ENCODE measurements at regions not wholly inside any gene's neighbourhood (a gene's known extent, or its start where the extent isn't known, plus 50 kb on each side); places are given as distances from the start of the nearest gene placed in this dataset.

DNA sequence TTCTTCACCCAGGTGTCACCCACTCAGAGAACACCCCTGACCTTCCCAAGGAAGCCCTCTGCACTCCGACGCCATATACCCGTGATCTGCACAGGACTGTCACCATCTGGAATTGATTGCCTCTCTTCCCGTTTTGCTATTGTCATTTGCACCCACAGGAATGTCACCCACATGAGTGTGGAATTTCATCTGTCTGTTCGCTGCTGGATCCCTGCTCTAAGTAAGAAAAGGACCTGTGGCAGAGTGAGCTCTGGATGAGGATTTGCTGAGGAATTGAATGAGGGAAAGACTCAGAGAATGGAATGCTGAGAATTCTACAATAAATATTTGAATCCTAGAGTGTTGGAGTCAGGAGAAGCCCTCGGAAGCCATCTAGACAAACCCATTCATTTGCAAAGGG, 233.6 kb upstream of the SULF2 start:
- DNase-seq (ENCODE audit: low read depth, low spot score): peak; percentile 14

DNA sequence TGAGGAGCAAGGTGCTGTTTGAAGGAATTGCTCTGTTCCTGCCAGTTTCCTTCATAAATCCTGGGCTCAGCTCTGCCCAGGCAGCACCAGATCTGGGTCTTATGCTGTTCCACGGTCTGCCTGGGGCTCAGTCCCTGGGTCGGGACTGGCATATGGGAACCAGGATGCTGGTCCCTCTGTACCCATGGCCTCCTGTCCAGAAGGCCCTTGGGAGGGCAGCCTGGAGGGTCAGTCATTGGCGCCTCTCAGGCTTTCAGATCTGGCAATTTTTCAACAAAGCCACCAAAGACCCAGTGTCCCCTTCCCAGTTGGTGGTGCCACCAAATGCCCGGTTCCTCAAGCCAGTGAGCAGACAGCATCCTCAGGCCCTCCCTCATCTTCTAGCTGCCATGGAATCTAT, 232.7 kb upstream of the SULF2 start:
- no peak for DNase-seq (ENCODE audit: low read depth, low spot score)

DNA sequence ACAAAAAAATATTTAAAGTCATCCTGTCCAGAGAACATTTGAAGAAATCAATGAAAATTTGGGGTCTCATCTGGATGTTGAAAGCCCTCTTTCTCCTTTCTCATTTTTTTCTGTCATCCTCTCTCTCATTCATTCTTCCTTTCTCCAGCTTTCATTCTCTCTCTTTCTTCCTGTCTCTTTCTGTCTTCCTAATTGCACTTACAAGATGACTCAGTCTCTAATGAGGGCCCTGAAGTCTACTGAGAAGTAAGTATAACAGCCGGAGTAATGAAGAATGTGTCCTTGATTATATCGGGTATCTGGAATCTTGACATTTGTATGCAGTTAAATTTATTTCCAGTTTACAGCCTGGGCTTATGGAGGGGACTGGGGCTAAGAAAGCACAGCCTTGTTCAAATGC, 232.2 kb upstream of the SULF2 start:
- DNase-seq (ENCODE audit: low read depth, low spot score): no peak

DNA sequence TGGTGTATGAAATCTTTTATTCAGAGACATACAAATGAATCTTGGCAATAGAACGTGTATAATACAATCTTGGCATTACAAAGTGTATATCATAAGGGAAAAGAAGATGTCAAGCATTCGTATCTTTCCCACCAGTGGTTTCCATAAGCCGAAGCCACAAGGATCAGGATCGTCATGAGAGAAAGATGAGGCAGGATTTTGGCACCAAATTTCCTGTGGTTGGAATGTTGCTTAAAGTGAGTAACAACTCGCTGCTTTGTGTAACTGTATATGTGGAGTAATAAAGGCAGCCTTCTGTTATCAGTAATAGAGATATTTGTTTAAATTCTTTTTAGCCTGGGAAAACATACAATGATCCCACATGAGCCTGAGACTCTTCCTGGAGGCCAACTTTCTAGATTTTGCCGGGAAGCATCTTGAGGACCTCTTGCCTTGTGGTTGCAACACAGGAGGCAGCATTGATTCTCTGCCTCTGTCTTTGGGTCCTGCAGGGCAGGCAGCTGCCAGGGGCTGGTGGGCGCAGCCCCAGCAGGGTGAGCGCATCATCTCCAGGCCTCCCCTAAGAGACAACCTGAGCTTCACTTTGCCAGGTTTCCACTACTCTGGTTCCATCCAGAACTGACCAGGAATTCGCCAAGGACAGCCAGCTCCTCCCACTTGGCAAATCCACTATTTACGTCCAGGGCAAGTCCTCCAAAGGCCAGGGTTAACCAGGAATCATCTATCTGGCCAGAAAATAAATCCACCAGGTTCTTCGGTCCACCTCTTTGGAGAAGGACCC, 230.9 kb upstream of the SULF2 start:
- no peak for DNase-seq (ENCODE audit: low read depth, low spot score)

DNA sequence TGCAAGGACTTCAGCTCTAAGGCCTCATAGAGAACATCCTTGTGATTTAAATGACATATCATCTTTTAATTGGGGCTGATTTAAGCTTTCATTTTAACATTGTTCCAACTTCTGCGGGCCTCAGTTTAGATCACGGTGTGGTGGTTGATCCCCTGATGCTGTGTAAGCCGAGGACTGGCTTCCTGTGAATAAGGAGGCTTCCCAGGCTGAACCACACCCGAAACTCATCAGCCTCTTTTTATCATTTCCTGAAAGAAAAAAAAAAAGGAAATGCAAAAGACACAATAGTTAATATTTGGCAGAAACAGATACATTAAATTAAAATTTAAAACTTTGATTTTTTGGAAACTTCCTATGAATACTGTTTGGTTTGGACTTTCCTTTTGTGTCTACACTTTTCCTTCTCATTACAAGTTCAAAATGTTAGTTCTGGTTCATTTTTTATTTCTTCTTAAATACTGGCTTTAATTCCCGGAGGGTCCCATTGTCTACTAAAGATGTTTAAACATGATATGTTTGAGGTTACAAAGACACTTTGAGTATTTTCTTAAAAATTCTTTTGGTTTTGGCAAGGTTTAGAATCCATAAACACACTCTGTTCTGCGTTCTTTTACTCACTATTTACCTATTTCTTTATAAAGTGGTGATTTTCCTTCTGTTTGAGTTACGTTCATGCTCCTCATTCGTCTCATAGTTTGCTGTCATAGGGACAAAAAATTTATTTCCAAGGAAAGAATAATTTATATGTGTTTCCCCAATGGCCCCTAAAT, 230.0 kb upstream of the SULF2 start:
- no peak for DNase-seq (ENCODE audit: low read depth, low spot score)

DNA sequence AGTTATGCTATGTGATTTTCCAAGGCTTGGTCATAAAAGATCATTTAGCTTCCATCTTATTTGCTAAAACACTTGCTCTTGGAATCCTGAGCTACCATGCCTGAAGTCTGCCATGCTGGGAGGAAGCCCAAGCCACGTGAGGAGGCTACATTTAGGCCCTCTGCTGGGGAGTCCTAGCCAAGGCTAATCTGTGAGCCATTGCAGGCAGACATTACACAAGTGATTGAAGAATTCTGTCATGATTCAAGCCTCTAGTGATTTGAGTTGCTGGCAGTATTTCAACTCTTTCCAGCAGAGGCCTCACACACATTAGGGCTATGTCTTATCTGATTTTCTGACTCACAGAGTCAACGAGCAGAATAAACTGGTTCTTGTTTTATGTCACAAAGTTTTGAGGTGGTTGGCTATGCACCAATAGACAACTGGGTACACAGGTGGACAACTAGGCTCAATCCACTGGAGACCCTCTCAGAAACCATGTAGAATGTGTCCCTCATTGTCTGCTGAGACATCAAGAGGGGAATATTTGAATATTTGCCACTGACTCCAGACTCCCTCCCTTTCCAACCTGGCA, 227.2 kb upstream of the SULF2 start:
- DNase-seq (ENCODE audit: low read depth, low spot score): no peak

DNA sequence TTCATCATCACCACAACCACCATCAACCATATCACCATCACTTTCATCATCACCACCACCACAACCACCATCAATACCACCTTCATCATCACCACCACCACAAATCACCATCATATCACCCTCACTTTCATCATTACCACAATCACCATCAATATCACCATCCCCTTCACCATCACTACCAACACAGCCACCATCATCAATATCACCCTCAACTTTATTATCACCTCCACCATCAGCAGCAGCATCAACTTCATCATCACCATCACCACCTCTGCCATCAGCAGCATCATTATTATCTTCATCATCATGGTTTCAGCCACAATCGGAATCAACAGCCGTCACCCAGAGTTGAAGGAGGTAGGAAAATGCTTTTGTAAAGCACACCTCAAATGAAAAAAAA, 225.7 kb upstream of the SULF2 start:
- no peak for DNase-seq (ENCODE audit: low read depth, low spot score)

DNA sequence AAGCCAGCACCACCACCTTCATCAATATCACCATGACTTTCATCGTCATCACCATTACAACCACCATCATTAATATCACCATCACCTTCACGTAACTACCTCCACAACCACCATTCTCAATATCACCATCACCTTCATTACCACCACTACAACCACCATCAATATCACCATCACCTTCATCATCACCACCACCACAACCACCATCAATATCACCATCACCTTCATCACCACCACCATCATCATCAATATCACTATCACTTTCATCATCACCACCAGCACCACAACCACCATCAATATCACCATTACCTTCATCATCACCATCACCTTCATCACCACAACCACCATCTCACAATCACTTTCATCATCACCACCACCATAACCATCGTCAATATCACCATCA, 225.3 kb upstream of the SULF2 start:
- DNase-seq (ENCODE audit: low read depth, low spot score): no peak

DNA sequence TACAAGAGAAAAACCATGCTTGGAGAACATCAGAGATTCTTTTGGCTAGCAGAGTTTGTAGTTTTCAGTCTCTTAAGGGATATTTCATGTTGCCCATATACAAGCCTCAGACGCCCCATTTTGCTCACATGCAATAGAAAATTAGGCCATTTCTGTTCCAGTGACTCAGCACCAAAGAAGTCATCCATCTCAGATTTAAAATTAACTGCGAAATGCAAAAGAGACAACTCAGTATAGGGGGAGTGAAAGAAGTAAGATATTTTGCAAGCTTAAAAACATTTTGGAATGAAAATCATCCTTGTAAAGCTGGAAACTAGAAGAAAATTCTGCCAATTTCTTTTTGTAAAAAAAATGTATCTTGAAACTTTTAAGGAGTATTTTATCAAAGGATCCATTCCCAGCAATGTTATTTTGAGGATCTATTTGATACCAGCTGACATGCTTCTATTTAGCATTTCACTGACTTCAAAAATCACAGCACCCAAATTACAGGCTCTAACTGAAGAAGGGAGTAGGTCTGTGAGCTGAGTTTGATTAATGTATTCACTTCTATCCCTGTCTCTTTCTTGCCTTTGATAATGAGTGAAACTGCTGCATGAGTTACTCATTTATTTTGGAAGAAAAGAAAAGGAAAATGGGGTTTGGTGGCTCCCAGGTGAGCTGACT, 223.7 kb upstream of the SULF2 start:
- DNase-seq (ENCODE audit: low read depth, low spot score): no peak

DNA sequence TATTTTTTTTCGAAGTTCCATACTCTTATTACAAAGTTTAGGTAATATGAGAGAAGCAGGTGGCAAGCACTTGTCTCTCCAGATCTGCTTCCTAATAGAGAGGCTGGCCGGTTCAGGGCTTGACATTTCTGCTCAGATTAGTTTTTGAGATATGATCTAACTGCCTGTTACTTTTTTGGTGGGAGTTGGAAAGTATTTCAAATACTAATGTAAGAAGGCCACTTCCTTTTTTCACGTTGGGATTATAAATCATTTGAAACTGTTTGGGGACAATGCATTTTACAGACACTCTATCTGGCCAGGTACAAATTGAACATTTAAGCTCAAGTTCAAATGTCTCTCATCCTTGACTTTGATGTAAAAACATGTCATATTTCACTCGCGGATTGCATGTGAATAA, 222.1 kb upstream of the SULF2 start:
- DNase-seq (ENCODE audit: low read depth, low spot score): no peak

DNA sequence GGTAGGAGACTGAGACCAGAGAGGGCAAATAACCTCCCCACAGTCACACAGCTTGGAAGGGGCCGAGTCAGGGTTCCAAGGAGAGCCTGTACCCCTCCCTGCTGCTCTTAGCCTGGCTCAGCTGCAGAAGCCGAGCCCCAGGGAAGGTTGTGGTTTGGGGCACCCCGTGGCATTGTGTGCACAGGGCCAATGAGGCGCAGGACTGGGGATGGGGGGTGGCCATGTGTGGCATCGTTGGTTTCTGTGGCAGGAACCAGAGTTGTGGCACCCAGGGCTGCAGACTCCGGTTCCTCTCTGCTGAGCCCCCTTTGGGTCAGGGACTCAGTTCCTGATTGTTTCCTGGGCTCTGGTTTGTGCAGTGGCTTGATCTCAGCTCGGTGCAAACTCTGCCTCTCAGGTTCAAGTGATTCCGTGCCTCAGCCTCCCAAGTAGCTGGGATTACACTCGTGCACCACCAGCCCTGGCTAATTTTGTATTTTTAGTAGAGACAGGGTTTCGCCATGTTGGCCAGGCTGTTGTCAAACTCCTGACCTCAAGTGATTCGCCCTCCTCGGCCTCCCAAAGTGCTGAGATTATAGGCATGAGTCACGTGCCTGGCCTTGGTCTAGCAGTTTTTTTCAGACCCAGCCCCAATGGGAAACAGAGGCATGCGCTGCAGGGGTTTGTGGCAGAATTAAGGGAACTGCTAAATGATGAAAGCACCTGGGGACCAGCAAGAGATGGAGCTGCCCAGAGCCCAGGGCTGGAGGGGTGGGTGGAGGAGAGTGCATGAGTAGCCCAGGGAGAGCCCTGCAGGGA, 221.0 kb upstream of the SULF2 start:
- no peak for DNase-seq (ENCODE audit: low read depth, low spot score)

DNA sequence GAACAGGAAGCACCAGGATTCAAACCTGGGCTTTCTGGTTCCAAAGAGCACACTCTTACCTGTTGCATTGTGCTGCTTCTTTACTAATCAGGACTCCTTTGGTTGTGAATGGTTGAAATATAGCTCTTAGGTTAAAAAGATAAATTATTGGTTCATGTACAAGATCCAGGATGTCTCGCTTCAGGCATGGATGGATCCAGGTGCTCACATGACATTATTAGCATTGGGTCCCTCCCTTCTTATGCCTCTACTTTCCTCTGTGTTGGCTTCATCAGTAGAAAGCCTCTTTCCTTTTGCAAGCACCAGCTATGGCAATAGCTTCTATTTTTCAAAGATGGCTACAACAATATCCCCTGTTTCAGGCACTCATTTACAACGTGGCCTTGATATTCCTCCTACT, 217.7 kb upstream of the SULF2 start:
- no peak for DNase-seq (ENCODE audit: low read depth, low spot score)

DNA sequence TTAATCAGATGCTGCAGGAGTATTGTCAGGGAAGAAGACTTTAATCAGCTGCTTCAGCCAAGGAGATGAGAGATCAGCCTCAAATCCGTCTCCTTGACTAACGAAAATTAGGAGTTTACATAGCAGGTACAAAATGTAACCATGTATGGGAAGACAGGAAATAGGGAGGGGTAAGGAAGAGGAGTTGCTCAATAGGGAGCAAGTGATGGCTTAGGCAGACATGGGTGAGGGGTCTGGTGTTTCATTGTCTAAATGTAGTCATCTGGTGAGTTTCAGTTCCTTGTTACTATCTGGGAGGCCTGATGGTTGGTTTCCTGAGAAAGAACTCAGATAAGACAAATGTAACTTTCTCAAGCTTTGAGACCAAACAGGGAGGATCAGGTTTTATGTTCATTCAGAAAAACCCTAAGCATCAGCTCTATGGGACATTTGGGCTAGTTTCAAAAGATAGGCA, 217.3 kb upstream of the SULF2 start:
- DNase-seq (ENCODE audit: low read depth, low spot score): no peak

DNA sequence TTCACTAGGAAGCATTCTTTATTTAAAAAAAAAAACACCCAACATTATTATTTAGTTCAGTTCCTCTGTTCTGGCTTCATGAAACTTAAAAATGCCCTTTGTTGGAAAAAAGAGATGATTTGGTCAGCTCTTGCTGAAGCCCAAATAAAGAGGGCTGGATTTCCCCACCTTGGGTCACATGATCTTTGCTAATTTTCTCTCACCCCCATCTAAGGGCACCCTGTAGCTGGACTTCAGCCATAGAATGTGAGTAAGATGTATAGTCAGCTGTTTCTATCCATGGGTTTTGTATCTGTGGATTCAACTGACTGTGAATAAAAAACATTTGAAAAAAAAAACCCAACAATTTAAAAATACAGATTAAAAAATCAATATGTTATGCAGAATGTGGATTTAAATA, 213.9 kb upstream of the SULF2 start:
- no peak for DNase-seq (ENCODE audit: low read depth, low spot score)

DNA sequence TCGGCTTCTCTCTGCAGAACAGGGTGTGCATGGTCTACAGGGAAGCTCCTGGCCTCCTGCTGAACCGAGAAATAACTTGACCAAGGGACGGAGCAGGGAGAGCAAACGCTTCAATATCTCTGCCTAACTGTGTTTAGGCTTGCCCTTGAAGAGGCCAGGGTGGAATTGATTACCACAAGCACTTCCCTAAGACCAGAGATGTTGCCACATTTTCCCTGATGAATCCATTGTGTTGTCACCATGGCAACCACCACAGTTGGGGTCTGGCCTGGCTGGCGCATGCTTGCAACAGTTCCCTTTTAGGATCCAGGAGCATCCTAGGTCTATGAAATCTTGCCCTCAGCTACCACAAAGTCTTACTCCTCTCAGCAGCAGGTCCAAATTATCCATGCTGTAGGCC, 213.5 kb upstream of the SULF2 start:
- DNase-seq (ENCODE audit: low read depth, low spot score): no peak

DNA sequence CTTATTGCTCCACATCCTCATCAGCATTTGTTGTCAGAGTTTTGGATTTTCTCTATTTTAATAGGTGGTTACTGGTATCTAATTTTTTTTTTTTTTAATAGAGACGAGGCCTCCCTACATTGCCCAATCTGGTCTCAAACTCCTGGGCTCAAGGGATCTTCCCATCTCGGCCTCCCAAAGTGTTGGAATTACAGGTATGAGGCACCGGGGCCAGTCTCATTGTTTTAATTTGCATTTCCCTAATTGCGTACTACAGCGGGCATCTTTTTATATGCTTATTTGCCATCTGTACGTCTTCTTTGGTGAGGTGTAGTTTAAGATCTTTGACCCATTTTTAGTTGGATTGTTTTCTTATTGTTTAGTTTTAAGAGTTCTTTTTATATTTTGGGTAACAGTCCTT, 210.4 kb upstream of the SULF2 start:
- DNase-seq (ENCODE audit: low read depth, low spot score): no peak

DNA sequence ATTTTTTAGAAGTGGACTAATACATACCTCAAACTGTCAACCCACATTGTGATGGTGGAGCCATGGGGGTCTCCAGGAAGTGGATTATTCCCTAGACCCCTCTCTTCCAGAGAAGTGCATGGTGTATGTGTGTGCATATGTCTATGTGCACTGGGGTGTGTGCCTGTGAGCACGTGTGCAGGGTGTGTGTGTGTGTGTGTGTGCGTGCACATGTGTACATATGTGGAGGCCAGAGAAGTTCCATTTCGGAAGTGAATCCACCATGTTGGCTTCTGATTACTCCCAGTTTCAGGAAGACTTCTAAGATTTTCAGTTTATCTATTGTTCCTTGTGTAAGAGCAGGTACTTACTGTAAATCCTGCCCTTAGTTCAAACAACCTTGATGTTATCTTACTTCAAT, 208.5 kb upstream of the SULF2 start:
- no peak for DNase-seq (ENCODE audit: low read depth, low spot score)

DNA sequence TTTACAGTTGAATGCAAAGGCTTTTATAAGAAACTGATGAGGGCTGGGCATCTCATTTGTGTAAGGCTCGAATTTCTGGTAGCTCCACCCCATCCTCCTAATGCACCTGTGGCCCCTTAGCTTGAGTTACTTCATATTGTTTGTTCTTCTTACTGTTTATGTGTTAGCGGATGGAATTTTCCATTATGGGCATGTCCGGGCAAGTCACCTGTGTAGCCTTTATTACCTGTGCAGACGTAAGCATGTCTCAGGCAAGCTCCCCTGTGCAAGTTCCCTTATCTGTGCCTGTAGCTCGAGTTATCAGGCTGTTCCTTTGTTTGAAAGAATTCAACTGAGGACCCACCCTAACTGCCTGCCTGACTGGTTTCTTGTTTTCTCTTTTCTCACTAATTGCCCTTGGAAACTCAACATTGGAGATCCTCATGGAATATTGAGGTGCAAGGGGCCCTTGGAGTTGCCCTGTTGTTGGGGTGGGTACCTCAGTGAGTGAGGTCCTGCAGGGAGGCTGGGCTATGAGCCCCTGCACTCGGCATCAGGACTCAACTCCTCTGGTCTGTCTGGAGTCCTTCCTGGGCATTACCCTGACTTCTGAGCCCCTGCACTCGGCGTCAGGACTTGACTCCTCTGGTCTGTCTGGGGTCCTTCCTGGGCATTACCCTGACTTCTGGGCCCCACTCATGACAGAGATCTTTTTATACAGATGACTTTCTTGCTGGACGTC, 207.9 kb upstream of the SULF2 start:
- no peak for DNase-seq (ENCODE audit: low read depth, low spot score)

DNA sequence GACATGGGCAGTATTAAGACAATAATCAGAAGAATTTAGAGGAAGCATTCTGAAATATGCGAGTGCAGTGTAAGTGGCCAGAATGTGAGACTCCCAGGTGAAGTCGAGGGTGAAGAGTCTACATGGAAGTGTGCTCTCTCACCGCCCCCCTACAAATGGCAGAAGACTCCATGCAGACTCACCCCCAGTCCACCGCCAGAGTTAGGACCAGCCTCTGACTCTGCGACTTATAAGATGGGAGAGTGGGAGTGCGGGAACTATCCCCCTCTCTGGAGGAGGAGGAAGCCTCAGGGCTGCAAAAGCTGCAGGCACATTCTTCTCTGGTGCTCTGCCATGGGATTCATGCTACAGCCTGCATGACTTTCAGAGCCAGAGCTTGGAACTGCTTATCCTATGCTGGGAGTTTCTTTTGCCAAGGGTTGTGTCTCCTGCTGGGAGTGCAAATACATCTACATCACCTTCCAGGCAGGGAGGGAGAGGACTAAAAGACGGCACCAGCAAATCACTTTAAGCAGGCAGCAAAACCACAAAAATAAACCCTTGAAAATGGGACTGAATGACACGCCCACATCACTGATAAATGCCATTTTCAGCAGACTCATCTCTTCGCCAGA, 206.7 kb upstream of the SULF2 start:
- DNase-seq (ENCODE audit: low read depth, low spot score): no peak

DNA sequence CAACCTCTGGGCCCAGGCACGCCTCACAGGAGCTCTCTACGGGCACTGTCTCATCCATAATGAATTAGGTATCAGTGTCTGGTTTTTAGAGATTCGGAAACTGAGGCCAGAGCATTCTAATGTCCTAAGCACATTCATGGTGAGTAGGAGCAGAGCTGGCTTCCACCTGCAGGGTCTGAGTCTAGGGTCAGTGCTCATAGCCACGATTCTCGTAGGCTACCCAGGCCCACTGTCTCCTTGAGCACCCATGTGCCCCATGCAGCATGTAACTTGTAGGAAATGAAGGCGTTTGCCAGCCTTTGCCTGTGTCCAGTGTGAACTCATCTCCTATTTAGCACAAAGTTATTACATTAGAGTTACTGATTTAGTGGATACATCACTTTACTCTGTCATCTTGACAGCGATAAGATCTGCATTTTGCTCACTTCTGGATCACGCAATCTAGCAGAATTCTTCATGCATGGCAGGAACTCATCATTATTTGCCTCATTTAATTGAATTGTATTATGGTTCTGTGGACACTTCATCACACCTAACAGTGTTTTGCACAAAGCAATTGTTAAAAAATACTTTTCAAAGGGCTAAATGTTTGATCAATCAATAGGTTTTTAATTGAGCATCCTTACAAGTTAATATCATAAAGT, 205.3 kb upstream of the SULF2 start:
- DNase-seq (ENCODE audit: low read depth, low spot score): no peak
